ENCODE measurements at regions not wholly inside any gene's neighbourhood (a gene's known extent, or its start where the extent isn't known, plus 50 kb on each side); places are given as distances from the start of the nearest gene placed in this dataset.

DNA sequence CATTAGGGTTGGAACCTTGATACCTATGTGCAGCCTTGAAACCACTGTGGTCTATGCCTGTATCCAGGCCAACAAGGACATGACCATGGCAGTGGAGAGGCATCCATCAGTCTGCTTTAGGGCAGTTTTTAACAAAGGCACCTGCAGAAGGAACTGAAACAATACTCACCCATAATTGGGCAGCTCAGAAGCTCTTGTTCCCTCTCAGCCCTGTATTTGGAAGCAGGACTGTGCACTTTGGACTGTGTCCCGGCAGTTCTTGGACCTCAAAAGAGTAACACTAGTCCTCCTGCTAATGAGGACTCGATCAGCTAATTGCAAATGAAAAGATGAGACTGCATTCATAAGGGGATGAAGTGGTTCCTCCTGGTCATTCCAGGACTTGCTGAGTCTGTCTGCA lies 500.2 kb upstream of the TNP1 start:
- TF ChIP-seq, protein P1, sequence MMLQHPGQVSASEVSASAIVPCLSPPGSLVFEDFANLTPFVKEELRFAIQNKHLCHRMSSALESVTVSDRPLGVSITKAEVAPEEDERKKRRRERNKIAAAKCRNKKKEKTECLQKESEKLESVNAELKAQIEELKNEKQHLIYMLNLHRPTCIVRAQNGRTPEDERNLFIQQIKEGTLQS (CRISPR knock-in tag; IDR thresholded peaks at IDR 0.05): no peak
- no peak for TF ChIP-seq RBAK (CRISPR knock-in tag; IDR thresholded peaks at IDR 0.05)
- no peak for TF ChIP-seq NFATC3 (CRISPR knock-in tag; IDR thresholded peaks at IDR 0.05)
- no peak for TF ChIP-seq NR3C1 (CRISPR knock-in tag; IDR thresholded peaks at IDR 0.05)
- TF ChIP-seq SMAD3 (CRISPR knock-in tag; IDR thresholded peaks at IDR 0.05): no peak
- no peak for TF ChIP-seq TAF1 (CRISPR knock-in tag; IDR thresholded peaks at IDR 0.05)
- TF ChIP-seq MED8 (CRISPR knock-in tag; IDR thresholded peaks at IDR 0.05; ENCODE audit: insufficient replicate concordance): no peak
- TF ChIP-seq, protein P2, sequence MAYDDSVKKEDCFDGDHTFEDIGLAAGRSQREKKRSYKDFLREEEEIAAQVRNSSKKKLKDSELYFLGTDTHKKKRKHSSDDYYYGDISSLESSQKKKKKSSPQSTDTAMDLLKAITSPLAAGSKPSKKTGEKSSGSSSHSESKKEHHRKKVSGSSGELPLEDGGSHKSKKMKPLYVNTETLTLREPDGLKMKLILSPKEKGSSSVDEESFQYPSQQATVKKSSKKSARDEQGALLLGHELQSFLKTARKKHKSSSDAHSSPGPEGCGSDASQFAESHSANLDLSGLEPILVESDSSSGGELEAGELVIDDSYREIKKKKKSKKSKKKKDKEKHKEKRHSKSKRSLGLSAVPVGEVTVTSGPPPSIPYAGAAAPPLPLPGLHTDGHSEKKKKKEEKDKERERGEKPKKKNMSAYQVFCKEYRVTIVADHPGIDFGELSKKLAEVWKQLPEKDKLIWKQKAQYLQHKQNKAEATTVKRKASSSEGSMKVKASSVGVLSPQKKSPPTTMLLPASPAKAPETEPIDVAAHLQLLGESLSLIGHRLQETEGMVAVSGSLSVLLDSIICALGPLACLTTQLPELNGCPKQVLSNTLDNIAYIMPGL (CRISPR knock-in tag; IDR thresholded peaks at IDR 0.05; ENCODE audit: borderline replicate concordance in 1 of 2, low read depth in 1 of 2): no peak
- TF ChIP-seq CTCF (CRISPR knock-in tag; IDR thresholded peaks at IDR 0.05): no peak
- no peak for TF ChIP-seq HDAC2 (CRISPR knock-in tag; IDR thresholded peaks at IDR 0.05)
- no peak for TF ChIP-seq ZBTB21 (CRISPR knock-in tag; IDR thresholded peaks at IDR 0.05)
- no peak for TF ChIP-seq TOE1 (CRISPR knock-in tag; IDR thresholded peaks at IDR 0.05)
- no peak for TF ChIP-seq TRIM24 (CRISPR knock-in tag; IDR thresholded peaks at IDR 0.05)
